Motor neuron (in vitro differentiated cells): ENCODE measurements at regions not wholly inside any gene's neighbourhood (a gene's known extent, or its start where the extent isn't known, plus 50 kb on each side); places are given as distances from the start of the nearest gene placed in this dataset.
A peak's percentile ranks its signal among the peaks of the same experiment; 100 is the strongest.

Experiments used
- ATAC-seq, 8 experiments: fragments of 200-7000 bp; cut with Tn5 transposase; replicated peaks in 6 of 8; 2 replicates each; pipeline ENCODE4 v1.8.0; 2021; ENCODE audit warnings: mild to moderate bottlenecking in 8 of 8, moderate library complexity in 8 of 8
- H3K27ac ChIP-seq, 2 donors: fragments of 250-450 bp; sonication (Bioruptor Pico); 2 replicates each; pipeline ENCODE4 v1.9.0; 2021; ENCODE audit warnings: antibody characterized with exemption in 2 of 2, mild to moderate bottlenecking in 2 of 2, moderate library complexity in 1 of 2
- H3K4me1 ChIP-seq, 2 donors: fragments of 250-450 bp; sonication (Bioruptor Pico); replicated peaks in 1 of 2; 2 replicates each; pipeline ENCODE4 v1.6.1; 2021; ENCODE audit warnings: antibody characterized with exemption in 2 of 2, mild to moderate bottlenecking in 2 of 2, moderate library complexity in 1 of 2
- H3K4me3 ChIP-seq, 5 donors: fragments of 250-450 bp; sonication (Bioruptor Pico); 2 replicates each; pipeline ENCODE4 v1.9.0; 2021; ENCODE audit warnings: antibody characterized with exemption in 5 of 5, mild to moderate bottlenecking in 5 of 5, moderate library complexity in 4 of 5
- WGBS, 10 experiments: fragments of 450-650 bp; shearing (Covaris generic); methylation state at CpG; one replicate each; pipeline ENCODE4 v1.0.0; 2022; 5-methylcytosine and 5-hydroxymethylcytosine counted together
- in situ Hi-C, 9 experiments: fragments of 400-800 bp; cut with MboI; loops; one replicate each; pipeline ENCODE4 v1.15.0; 2021; ENCODE audit warnings: low sequenced_read_pairs in 9 of 9, low pct_unique_long_range_greater_than_20kb in 2 of 9; ENCODE audit not compliant: unreplicated experiment in 9 of 9

DNA sequence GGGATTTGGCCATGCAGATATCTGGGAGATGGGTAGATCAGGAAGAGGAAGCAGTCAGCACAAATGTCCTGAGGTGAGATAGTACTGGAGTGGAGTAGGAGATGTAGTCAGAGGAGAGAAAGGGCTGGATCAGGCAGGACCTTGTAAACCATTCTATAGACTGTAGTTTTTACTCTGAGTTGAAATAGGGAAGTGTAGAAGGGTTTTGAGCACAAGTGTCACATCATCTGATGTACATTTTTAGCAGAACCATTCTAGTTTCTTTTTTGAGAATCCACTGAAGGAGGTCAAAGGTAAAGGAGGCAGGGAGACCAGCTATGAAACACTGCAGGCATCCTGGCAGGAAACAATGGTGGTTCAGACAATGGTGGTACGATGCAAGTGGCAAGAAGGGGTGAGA is 194.6 kb upstream of the RRP15 start:
- no peak for ATAC-seq
- Histone ChIP-seq H3K4me3 (no peak overlapping the region), H3K4me1 (peaks cover 4 to 10% of the 10 kb centered on the region in 2 donors), H3K27ac (no peak overlapping the region)
- 0 to 100% (median 78%) methylated on average over 1 of the region's 1 CpG; no CpG with 5 or more reads in 3 of the 10 experiments for WGBS, 10 experiments
- in situ Hi-C loops = no loop called here

DNA sequence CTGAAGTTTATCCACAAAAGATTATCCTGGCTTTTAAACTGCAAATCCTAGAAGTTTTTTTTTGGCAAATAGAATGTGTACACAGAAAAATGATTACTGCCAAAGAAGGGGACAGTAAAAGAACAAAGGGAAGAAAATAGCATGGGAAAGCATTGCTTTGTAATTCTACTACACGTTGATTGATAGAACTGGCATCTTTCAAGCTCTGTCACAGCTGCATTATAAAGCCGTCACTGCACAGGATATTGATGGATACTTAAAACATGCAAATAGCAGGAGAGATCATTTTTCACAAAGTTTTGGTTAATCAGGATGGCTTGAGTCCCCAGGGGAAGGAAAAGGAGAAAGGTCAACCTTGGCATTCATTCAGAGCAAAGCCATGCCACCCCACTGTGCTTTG is 183.7 kb upstream of the RRP15 start:
- WGBS, 10 experiments = 0 to 20% (median 2%) methylated on average over 1 to 2 of the region's 2 CpGs; no CpG with 5 or more reads in 2 of the 10 experiments
- no peak for ATAC-seq
- in situ Hi-C loops = no loop called here
- H3K27ac ChIP-seq = no peak overlapping the region
- no peaks in the 10 kb centered on the region for H3K4me1 ChIP-seq
- no peak overlapping the region for H3K4me3 ChIP-seq

- no peak overlapping the region for H3K27ac ChIP-seq
- no peak overlapping the region for H3K4me3 ChIP-seq
- in situ Hi-C loops = no loop called here
- 3 to 94% (median 85%) methylated on average over 2 to 3 of the region's 3 CpGs for WGBS, 10 experiments
- H3K4me1 ChIP-seq = peaks cover 2 to 7% of the 10 kb centered on the region in 2 donors
- no peak for ATAC-seq
These were observed 177.1 kb upstream of the RRP15 start for GRCh38 chr1:218108034-218108433.

DNA sequence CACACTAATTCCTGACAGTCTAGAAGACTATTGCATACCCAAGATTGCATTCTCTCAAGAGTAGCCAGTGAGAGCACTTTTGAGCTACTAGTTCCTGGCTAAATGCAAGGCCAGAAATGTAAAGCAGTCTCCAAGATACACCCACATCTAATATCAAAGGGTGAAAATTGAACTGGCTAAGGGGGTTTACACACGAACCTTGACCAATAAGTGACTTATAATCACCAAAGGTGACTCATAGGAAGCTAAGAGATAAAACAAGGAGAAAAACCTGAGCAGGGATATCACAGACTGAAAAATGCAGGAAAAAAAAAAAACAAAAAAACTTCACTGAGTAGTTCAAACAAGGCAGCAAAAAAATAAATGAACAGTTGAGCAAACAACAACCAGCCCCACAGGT is 172.2 kb upstream of the RRP15 start:
- Histone ChIP-seq H3K27ac (no peak overlapping the region), H3K4me3 (no peak overlapping the region), H3K4me1 (peaks cover 2 to 7% of the 10 kb centered on the region in 2 donors)
- ATAC-seq = no peak
- in situ Hi-C loops = no loop called here
- WGBS, 10 experiments = 0 to 80% (median 53%) methylated on average over 1 of the region's 1 CpG; no CpG with 5 or more reads in 1 of the 10 experiments

- Histone ChIP-seq H3K27ac (no peak overlapping the region), H3K4me1 (no peaks in the 10 kb centered on the region), H3K4me3 (no peak overlapping the region)
- in situ Hi-C loops = no loop called here
- ATAC-seq = no peak
- WGBS, 10 experiments = 0 to 66% (median 46%) methylated on average over 1 to 4 of the region's 4 CpGs; no CpG with 5 or more reads in 2 of the 10 experiments
These were observed 161.1 kb upstream of the RRP15 start for GRCh38 chr1:218123968-218124367.

DNA sequence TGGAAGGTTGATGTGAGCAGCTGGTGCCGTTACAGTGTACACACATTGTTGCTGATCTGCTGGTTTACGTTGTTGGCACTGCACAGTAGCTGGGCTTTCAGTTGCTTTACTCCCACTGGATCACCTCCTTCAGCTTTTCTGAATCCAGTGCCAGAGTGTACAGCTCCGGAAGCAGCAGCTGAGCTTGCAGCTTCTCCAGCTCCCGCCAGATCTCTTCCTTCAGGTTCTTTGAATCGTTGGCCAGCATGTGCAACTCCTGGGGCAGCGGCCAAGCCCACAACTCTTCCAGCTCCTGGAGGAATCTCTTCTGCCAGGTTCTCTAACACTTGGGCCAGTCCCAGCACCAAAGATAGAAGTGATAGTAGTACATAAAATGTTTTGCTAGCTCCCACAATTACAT is 149.7 kb upstream of the RRP15 start:
- no peak for ATAC-seq
- Histone ChIP-seq H3K27ac (no peak overlapping the region), H3K4me3 (no peak overlapping the region), H3K4me1 (no peaks in the 10 kb centered on the region)
- WGBS, 10 experiments = 19 to 100% (median 89%) methylated on average over 1 to 6 of the region's 6 CpGs; no CpG with 5 or more reads in 2 of the 10 experiments
- in situ Hi-C loops = no loop called here

- WGBS, 10 experiments = 0 to 83% (median 58%) methylated on average over 1 to 4 of the region's 4 CpGs
- ATAC-seq = peak in 1 of 8 experiments; percentile 43
- in situ Hi-C loops = no loop called here
- no peak overlapping the region for H3K4me3 ChIP-seq
- H3K27ac ChIP-seq = no peak overlapping the region
- no peaks in the 10 kb centered on the region for H3K4me1 ChIP-seq
These were observed 145.3 kb upstream of the RRP15 start for GRCh38 chr1:218139761-218140160.

DNA sequence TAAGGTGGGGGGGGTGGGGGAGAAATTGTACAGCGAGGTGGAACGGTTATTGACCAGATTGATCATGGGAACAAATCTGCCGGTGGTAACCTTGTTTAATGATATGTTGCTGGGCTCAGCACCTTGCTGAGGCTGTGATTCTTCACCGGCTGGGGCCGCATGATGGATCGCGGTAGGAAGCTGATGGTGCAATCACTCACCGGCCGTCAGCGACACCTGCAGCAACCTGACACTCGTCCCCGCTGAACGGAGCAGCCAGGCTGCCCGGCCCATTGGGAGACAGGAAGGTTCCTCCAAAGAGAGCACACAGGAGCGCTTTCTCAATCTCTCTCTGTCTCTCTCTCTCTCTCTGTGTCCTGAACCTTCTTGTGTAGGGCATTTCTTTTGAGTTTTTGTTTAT is 128.5 kb upstream of the RRP15 start:
- Histone ChIP-seq H3K4me1 (no peaks in the 10 kb centered on the region), H3K4me3 (no peak overlapping the region), H3K27ac (no peak overlapping the region)
- in situ Hi-C loops = loop anchor here in 1 of 9 experiments (25.0 kb wide), 1 partner anchor 1419 kb away; no protein-coding TSS in a partner anchor
- ATAC-seq = peak in 4 of 8 experiments; percentile 18 to 65 (median 56)
- 26 to 47% (median 33%) methylated on average over 9 to 15 of the region's 15 CpGs; no CpG with 5 or more reads in 6 of the 10 experiments for WGBS, 10 experiments

- Histone ChIP-seq H3K4me3 (no peak overlapping the region), H3K4me1 (peaks cover 9 to 23% of the 10 kb centered on the region in 2 donors), H3K27ac (no peak overlapping the region)
- WGBS, 10 experiments = 47 to 89% (median 75%) methylated on average over 1 to 7 of the region's 7 CpGs
- ATAC-seq = no peak
- in situ Hi-C loops = loop anchor here in 1 of 9 experiments (25.0 kb wide), 1 partner anchor 1426 kb away; no protein-coding TSS in a partner anchor
These were observed 121.7 kb upstream of the RRP15 start for GRCh38 chr1:218163371-218163770.

DNA sequence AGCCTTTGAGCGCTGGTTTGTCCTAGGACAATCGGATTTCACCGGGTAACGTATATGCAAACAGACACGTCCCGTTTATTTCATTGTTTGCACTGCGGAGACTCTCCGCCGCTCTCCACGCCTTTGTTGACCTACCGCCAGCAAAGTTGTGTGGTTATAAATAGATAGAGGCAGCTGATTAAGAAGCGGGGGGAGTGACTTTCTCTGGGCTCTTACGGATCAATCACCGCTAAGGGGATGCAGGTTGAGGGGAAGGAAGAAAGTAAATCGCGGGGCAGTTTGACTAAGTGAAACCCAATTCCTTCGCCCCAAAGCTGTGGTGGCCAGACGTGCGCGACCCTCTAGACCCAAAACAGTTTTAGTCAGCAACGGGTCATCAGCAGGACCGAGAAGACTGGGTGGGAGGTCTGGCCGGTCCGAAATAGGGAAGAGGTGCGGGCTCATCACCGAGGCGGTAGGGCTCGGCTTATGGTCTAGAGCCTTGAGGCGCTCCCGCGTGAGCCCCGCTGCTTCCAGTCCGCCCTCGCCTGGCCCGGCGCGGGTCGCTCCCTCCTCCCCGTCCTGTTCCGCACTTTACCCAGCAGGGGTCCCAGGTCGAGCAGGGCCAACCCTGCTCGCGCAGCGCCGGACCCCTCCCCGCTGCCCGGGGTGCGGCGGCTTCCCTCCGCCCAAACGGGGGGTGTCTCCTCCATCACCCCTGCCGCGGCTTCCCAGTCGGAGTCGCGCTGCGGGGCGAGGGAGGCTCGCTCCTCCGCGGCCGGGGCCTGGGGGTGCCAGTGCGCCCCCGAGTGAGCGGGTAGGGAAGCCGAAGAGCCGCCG is 120.8 kb upstream of the RRP15 start:
- Histone ChIP-seq H3K4me3 (peak overlapping the region; percentile 44 to 72 (median 59)), H3K4me1 (peaks cover 9 to 26% of the 10 kb centered on the region in 2 donors), H3K27ac (peak overlapping the region in 1 of 2 donors; percentile 1)
- WGBS, 10 experiments = 1 to 17% (median 3%) methylated on average over 4 to 44 of the region's 68 CpGs; no CpG with 5 or more reads in 3 of the 10 experiments
- in situ Hi-C loops = loop anchor here in 1 of 9 experiments (25.0 kb wide), 1 partner anchor 1427 kb away; no protein-coding TSS in a partner anchor
- ATAC-seq = peak; percentile 76 to 91 (median 85)

- Histone ChIP-seq H3K27ac (peak overlapping the region in 1 of 2 donors; percentile 1), H3K4me1 (peaks cover 9 to 34% of the 10 kb centered on the region in 2 donors), H3K4me3 (peak overlapping the region; percentile 44 to 72 (median 59))
- in situ Hi-C loops = loop anchor here in 1 of 9 experiments (25.0 kb wide), 1 partner anchor 1428 kb away; no protein-coding TSS in a partner anchor
- ATAC-seq = peak; percentile 46 to 84 (median 78)
- 0 to 2% (median 1%) methylated on average over 3 to 19 of the region's 80 CpGs; no CpG with 5 or more reads in 6 of the 10 experiments for WGBS, 10 experiments
These were observed 120.0 kb upstream of the RRP15 start for GRCh38 chr1:218164930-218165700.

- no peak for ATAC-seq
- 2 to 40% (median 6%) methylated on average over 1 to 10 of the region's 10 CpGs; no CpG with 5 or more reads in 1 of the 10 experiments for WGBS, 10 experiments
- in situ Hi-C loops = loop anchor here in 1 of 9 experiments (25.0 kb wide), 1 partner anchor 1428 kb away; no protein-coding TSS in a partner anchor
- no peak overlapping the region for H3K27ac ChIP-seq
- peak overlapping the region; percentile 44 to 72 (median 59) for H3K4me3 ChIP-seq
- H3K4me1 ChIP-seq = peaks cover 9 to 35% of the 10 kb centered on the region in 2 donors
These were observed 119.4 kb upstream of the RRP15 start for GRCh38 chr1:218165701-218166114.
